HCT116 (cell line): ENCODE measurements at regions not wholly inside any gene's neighbourhood (a gene's known extent, or its start where the extent isn't known, plus 50 kb on each side); places are given as distances from the start of the nearest gene placed in this dataset.

Experiments used
- ATAC-seq: fragments of 200-7000 bp; cut with Tn5 transposase; 2 replicates; pipeline ENCODE4 v1.9.1; 2020; ENCODE audit warnings: mild to moderate bottlenecking, moderate library complexity
- BruUV-seq: library from RNA; stranded (reverse); fragments of 400-500 nt; replicated peaks from 2 replicates; lab custom pipeline; 2021; lab: Mats Ljungman, UMichigan
- CTCF ChIA-PET: fragments of 300-600 bp; sonication (Branson Sonifier 250); formaldehyde crosslinking; loops from one replicate; lab custom pipeline; 2021; ENCODE audit warnings: antibody characterized with exemption; lab: Charles Lee
- POLR2A ChIA-PET: fragments of 300-600, 350-600 bp; sonication (Branson Sonifier 250); formaldehyde crosslinking; loops from one replicate; lab custom pipeline; 2021; ENCODE audit warnings: antibody characterized with exemption; lab: Charles Lee
- RAD21 ChIA-PET, 2 experiments: fragments of 300-600 bp; sonication (Branson Sonifier 250); formaldehyde crosslinking; loops; one replicate each; lab custom pipeline; 2023; ENCODE audit warnings: low total read pairs in 2 of 2; ENCODE audit not compliant: uncharacterized antibody in 2 of 2, unreplicated experiment in 2 of 2, low non-redundant PET in 1 of 2; lab: Charles Lee
- DNase-seq: peaks from one replicate; pipeline ENCODE4 v3.0.0-alpha.2; 2010; ENCODE audit warnings: low read depth, low spot score
- H2AFZ ChIP-seq: fragments of 200-600 bp; shearing (Covaris generic), sonication (generic); 2 replicates; pipeline ENCODE4 v1.6.1; 2017; ENCODE audit warnings: low read depth, mixed run types, mixed read lengths, antibody characterized with exemption, low read length; ENCODE audit not compliant: poor library complexity, severe bottlenecking
- H3K27ac ChIP-seq: 2 replicates; pipeline ENCODE4 v1.5.1; 2012; ENCODE audit warnings: low read depth, low read length
- H3K27me3 ChIP-seq: fragments of 200-600 bp; sonication (generic); 2 replicates; pipeline ENCODE4 v1.6.1; 2016; ENCODE audit warnings: mixed run types, low read length, mixed read lengths; ENCODE audit not compliant: insufficient read depth
- H3K36me3 ChIP-seq, 2 experiments: fragments of 200-500 bp in 1 of 2; fragments of 200-600 bp in 1 of 2; sonication (Bioruptor generic) in 1 of 2; sonication (generic) in 1 of 2; 2 replicates each; pipeline versions ENCODE4 v1.5.1 to v1.6.1; 2014 to 2016; ENCODE audit warnings: low read length in 2 of 2, inconsistent platforms in 1 of 2, mixed read lengths in 1 of 2, mixed run types in 1 of 2; ENCODE audit not compliant: insufficient read depth in 2 of 2, control insufficient read depth in 1 of 2
- H3K4me1 ChIP-seq, 2 experiments: fragments of 200-600 bp in 1 of 2; sonication (generic) in 1 of 2; 2 replicates each; pipeline versions ENCODE4 v1.5.1 to v1.6.1; 2012 to 2017; ENCODE audit warnings: low read length in 2 of 2, inconsistent platforms in 1 of 2, mild to moderate bottlenecking in 1 of 2, mixed read lengths in 1 of 2, mixed run types in 1 of 2, moderate library complexity in 1 of 2; ENCODE audit not compliant: insufficient read depth in 2 of 2, control insufficient read depth in 1 of 2
- H3K4me2 ChIP-seq: fragments of 200-600 bp; sonication (generic); 2 replicates; pipeline ENCODE4 v1.6.1; 2017; ENCODE audit warnings: mixed run types, low read length, mixed read lengths
- H3K4me3 ChIP-seq, 2 experiments: fragments of 200-600 bp in 1 of 2; sonication (generic) in 1 of 2; replicated peaks in 1 of 2; 2 replicates each; pipeline ENCODE4 v1.5.1; 2011 to 2016; ENCODE audit warnings: low read length in 2 of 2, control low read depth in 1 of 2, low read depth in 1 of 2, mild to moderate bottlenecking in 1 of 2, mixed read lengths in 1 of 2, mixed run types in 1 of 2
- H3K79me2 ChIP-seq: fragments of 200-600 bp; sonication (generic); 2 replicates; pipeline ENCODE4 v1.6.1; 2017; ENCODE audit warnings: mild to moderate bottlenecking, mixed run types, low read length, moderate library complexity, mixed read lengths; ENCODE audit not compliant: insufficient read depth
- H3K9ac ChIP-seq: fragments of 200-600 bp; sonication (generic); 2 replicates; pipeline ENCODE4 v1.6.1; 2016; ENCODE audit warnings: low read length, mixed read lengths
- H3K9me2 ChIP-seq: fragments of 200-600 bp; sonication (generic), shearing (Covaris generic); 2 replicates; pipeline ENCODE4 v1.6.1; 2017; ENCODE audit warnings: mixed run types, mild to moderate bottlenecking, moderate library complexity; ENCODE audit not compliant: insufficient read depth
- H3K9me3 ChIP-seq, 2 experiments: fragments of 200-500 bp in 1 of 2; fragments of 200-600 bp in 1 of 2; sonication (Bioruptor generic) in 1 of 2; sonication (generic) in 1 of 2; 2 replicates each; pipeline ENCODE4 v1.6.1; 2014 to 2017; ENCODE audit warnings: low read length in 2 of 2, mixed read lengths in 2 of 2, inconsistent platforms in 1 of 2, low read depth in 1 of 2, mild to moderate bottlenecking in 1 of 2, mixed run types in 1 of 2, moderate library complexity in 1 of 2; ENCODE audit not compliant: control insufficient read depth in 1 of 2, insufficient read depth in 1 of 2
- H4K20me1 ChIP-seq: fragments of 200-600 bp; sonication (generic), shearing (Covaris generic); 2 replicates; pipeline ENCODE4 v1.6.1; 2017; ENCODE audit warnings: mixed run types, mild to moderate bottlenecking, moderate library complexity; ENCODE audit not compliant: insufficient read depth
- EGR1 ChIP-seq: IDR thresholded peaks from 2 replicates; pipeline ENCODE4 v1.6.1; 2012; ENCODE audit warnings: low read depth
- EZH2 ChIP-seq: fragments of 200-600 bp; sonication (generic); IDR thresholded peaks from 2 replicates; pipeline ENCODE4 v1.6.1; 2017; ENCODE audit warnings: antibody characterized with exemption, mixed run types
- FOSL1 ChIP-seq: IDR thresholded peaks from 2 replicates; pipeline ENCODE4 v1.6.1; 2012; ENCODE audit warnings: low read depth
- POLR2AphosphoS5 ChIP-seq: IDR thresholded peaks from 2 replicates; pipeline ENCODE4 v1.6.1; 2011; ENCODE audit warnings: mild to moderate bottlenecking, low read depth, low read length, moderate library complexity
- REST ChIP-seq: IDR thresholded peaks from 2 replicates; pipeline ENCODE4 v1.6.1; 2012; ENCODE audit warnings: low read depth
- SRF ChIP-seq: IDR thresholded peaks from 2 replicates; pipeline ENCODE4 v1.6.1; 2012; ENCODE audit warnings: low read depth
- ZNF274 ChIP-seq: fragments of 200-500 bp; sonication (Bioruptor generic); IDR thresholded peaks from 2 replicates; pipeline ENCODE4 v1.6.1; 2014; ENCODE audit warnings: mild to moderate bottlenecking, low read depth, low read length, inconsistent platforms
- intact Hi-C: fragments of 100-400 bp; cut with micrococcal nuclease; formaldehyde crosslinking; loops from 2 replicates; pipeline ENCODE4 v1.10.0; 2022

DNA sequence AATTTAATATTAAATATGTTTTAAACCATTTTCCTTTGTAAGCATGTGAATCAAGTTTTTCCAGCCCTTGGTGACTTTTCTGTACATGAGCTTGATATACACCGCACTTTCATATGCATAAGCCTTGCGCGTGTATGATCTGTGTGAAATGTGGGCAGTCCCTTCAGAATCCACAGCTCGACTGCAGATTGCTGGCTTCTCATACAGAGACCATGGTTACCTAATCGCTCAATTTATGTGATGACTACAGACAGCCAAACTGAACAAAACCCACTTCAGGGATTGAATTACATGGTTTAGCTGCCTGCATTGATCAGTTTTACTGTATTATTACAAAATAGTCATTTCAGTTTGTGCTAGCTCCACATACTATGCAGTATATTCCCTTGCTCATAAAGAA lies 212.3 kb upstream of the NECTIN3 start:
- RAD21 ChIA-PET, result no interaction called here
- POLR2A ChIA-PET, result no interaction called here
- no peak overlapping the region for H3K4me3 ChIP-seq

More for the DNA sequence above, 212.3 kb upstream of the NECTIN3 start:
- CTCF ChIA-PET, result no interaction called here
- Histone ChIP-seq H3K36me3 (no peaks in the 10 kb centered on the region), H3K27ac (no peak overlapping the region), H3K4me2 (no peak overlapping the region), H3K79me2 (no peaks in the 10 kb centered on the region), H2AFZ (peak overlapping the region; percentile 24), H3K9me2 (0 out of 2 replicates have a peak, but pooled peaks cover 3% of the 10 kb centered on the region), H3K27me3 (no peaks in the 10 kb centered on the region), H3K4me1 (no peaks in the 10 kb centered on the region), H4K20me1 (no peaks in the 10 kb centered on the region), H3K9me3 (no peaks in the 10 kb centered on the region), H3K9ac (no peak overlapping the region)
- no peak for TF ChIP-seq SRF
- no peak for TF ChIP-seq EZH2
- no peak for TF ChIP-seq ZNF274
- TF ChIP-seq REST, result no peak
- TF ChIP-seq FOSL1, result no peak
- no peak for TF ChIP-seq POLR2AphosphoS5
- no peak for TF ChIP-seq EGR1
- DNase-seq, result no peak
- ATAC-seq, result no peak
- BruUV-seq, result no TSS peak
- intact Hi-C loops, result no loop called here
